A673 (cell line): ENCODE measurements at regions not wholly inside any gene's neighbourhood (a gene's known extent, or its start where the extent isn't known, plus 50 kb on each side); places are given as distances from the start of the nearest gene placed in this dataset.

ENCODE experiments used
- BruUV-seq: library from RNA; stranded (reverse); fragments of 400-500 nt; replicated peaks from 2 replicates; lab custom pipeline; 2021; lab: Mats Ljungman, UMichigan
- CTCF ChIA-PET: fragments of 300-600 bp; sonication (Branson Sonifier 250); formaldehyde crosslinking; loops from one replicate; lab custom pipeline; 2022; ENCODE audit warnings: antibody characterized with exemption; lab: Charles Lee
- POLR2A ChIA-PET: fragments of 300-600 bp; sonication (Branson Sonifier 250); formaldehyde crosslinking; loops from one replicate; lab custom pipeline; 2022; ENCODE audit warnings: antibody characterized with exemption; ENCODE audit not compliant: low non-redundant PET; lab: Charles Lee
- DNase-seq: peaks from one replicate; pipeline ENCODE4 v3.0.0-alpha.2; 2015; ENCODE audit warnings: low spot score
- H3K27ac ChIP-seq: fragments of 200-600 bp; sonication (generic); 2 replicates; pipeline ENCODE4 v1.5.1; 2016; ENCODE audit warnings: mixed run types, low read depth, mild to moderate bottlenecking, mixed read lengths, antibody characterized with exemption, low read length; ENCODE audit not compliant: poor library complexity, severe bottlenecking
- H3K27me3 ChIP-seq: fragments of 200-600 bp; sonication (generic); replicated peaks from 2 replicates; pipeline ENCODE4 v1.6.1; 2017; ENCODE audit warnings: mixed run types, low read depth, mild to moderate bottlenecking, mixed read lengths, antibody characterized with exemption, low read length; ENCODE audit not compliant: insufficient read depth, poor library complexity
- H3K36me3 ChIP-seq: fragments of 200-600 bp; sonication (generic); 2 replicates; pipeline ENCODE4 v1.6.1; 2016; ENCODE audit warnings: mixed run types, mild to moderate bottlenecking, mixed read lengths, antibody characterized with exemption, low read length; ENCODE audit not compliant: insufficient read depth, poor library complexity, severe bottlenecking
- H3K4me1 ChIP-seq: fragments of 200-600 bp; sonication (generic); 2 replicates; pipeline ENCODE4 v1.6.1; 2017; ENCODE audit warnings: mixed run types, mild to moderate bottlenecking, mixed read lengths, antibody characterized with exemption, low read length; ENCODE audit not compliant: insufficient read depth, poor library complexity, severe bottlenecking
- H3K4me3 ChIP-seq: fragments of 200-600 bp; sonication (generic); 2 replicates; pipeline ENCODE4 v1.5.1; 2016; ENCODE audit warnings: low read depth, mixed run types, mild to moderate bottlenecking, mixed read lengths, low read length; ENCODE audit not compliant: poor library complexity, severe bottlenecking
- H3K9me3 ChIP-seq: fragments of 200-600 bp; sonication (generic); 2 replicates; pipeline ENCODE4 v1.6.1; 2016; ENCODE audit warnings: mixed run types, low read depth, mild to moderate bottlenecking, mixed read lengths, antibody characterized with exemption, low read length; ENCODE audit not compliant: poor library complexity, severe bottlenecking
- CTCF ChIP-seq: fragments of 300-800, 200-600 bp; sonication (generic); conservative IDR thresholded peaks from 2 replicates; pipeline ENCODE4 v1.5.1; 2017; ENCODE audit warnings: low read depth, mild to moderate bottlenecking, antibody characterized with exemption, low read length, moderate library complexity, mixed read lengths
- EZH2 ChIP-seq: fragments of 200-600 bp; sonication (generic); IDR thresholded peaks from 2 replicates; pipeline ENCODE4 v1.6.1; 2017; ENCODE audit warnings: borderline replicate concordance, low read depth, mild to moderate bottlenecking, mixed read lengths, antibody characterized with exemption, low read length; ENCODE audit not compliant: poor library complexity, severe bottlenecking
- intact Hi-C: fragments of 100-400 bp; cut with micrococcal nuclease; formaldehyde crosslinking; loops from one replicate; pipeline ENCODE4 v1.10.0; 2022; ENCODE audit not compliant: unreplicated experiment

GRCh38 chr7:71055504-71055903 is 76.4 kb upstream of the GALNT17 start:
- no peak for TF ChIP-seq EZH2
- H3K36me3 ChIP-seq = no peaks in the 10 kb centered on the region
- no peaks in the 10 kb centered on the region for H3K27me3 ChIP-seq
- peaks cover 24% of the 10 kb centered on the region for H3K9me3 ChIP-seq
- intact Hi-C loops = no loop called here
- CTCF ChIA-PET = no interaction called here
- H3K4me3 ChIP-seq = no peak overlapping the region
- no peak overlapping the region for H3K27ac ChIP-seq
- POLR2A ChIA-PET = no interaction called here
- DNase-seq = no peak
- no peaks in the 10 kb centered on the region for H3K4me1 ChIP-seq
- no TSS peak for BruUV-seq

GRCh38 chr7:71077743-71078476 is 54.0 kb upstream of the GALNT17 start:
- no peak for DNase-seq
- Histone ChIP-seq H3K4me1 (no peaks in the 10 kb centered on the region), H3K9me3 (peaks cover 25% of the 10 kb centered on the region), H3K27ac (no peak overlapping the region), H3K36me3 (no peaks in the 10 kb centered on the region), H3K27me3 (no peaks in the 10 kb centered on the region), H3K4me3 (no peak overlapping the region)
- intact Hi-C loops = no loop called here
- TF ChIP-seq EZH2 (no peak), CTCF (no peak)
- CTCF ChIA-PET = no interaction called here
- BruUV-seq = no TSS peak
- POLR2A ChIA-PET = no interaction called here
